Retina (tissue), 1 donor: ENCODE measurements at regions not wholly inside any gene's neighbourhood (a gene's known extent, or its start where the extent isn't known, plus 50 kb on each side); places are given as distances from the start of the nearest gene placed in this dataset.

ENCODE experiments used
- DNase-seq: peaks from one replicate; pipeline ENCODE4 v3.0.0-alpha.2; 2016

DNA sequence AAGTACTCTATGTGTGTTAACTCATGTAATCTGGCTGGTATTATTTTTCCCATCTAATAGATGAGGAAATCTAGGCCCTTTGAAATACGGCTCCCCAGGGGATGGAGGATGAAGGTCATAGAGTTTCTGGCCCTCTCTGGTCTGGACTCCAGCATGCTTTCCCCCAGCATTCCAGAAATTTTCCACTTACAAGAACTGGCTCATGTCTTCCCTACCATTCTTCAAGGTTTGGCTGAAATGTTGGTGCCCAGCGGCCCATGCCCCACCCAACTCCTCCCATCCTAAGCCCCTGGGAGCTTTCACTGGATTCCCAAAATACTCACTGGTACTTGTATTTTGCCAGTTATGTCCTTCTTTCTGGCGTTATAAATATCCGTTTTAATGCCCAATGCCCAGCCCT lies 237.5 kb upstream of the NLRP1 start:
- no peak for DNase-seq

GRCh38 chr17:5822281-5823060 lies 238.2 kb upstream of the NLRP1 start:
- no peak for DNase-seq

GRCh38 chr17:5823219-5823618 lies 238.9 kb upstream of the NLRP1 start:
- no peak for DNase-seq

GRCh38 chr17:5825717-5826330 lies 241.5 kb upstream of the NLRP1 start:
- DNase-seq = peak; percentile 37

- no peak for DNase-seq
Measured at GRCh38 chr17:5826384-5826783, 242.1 kb upstream of the NLRP1 start.

DNA sequence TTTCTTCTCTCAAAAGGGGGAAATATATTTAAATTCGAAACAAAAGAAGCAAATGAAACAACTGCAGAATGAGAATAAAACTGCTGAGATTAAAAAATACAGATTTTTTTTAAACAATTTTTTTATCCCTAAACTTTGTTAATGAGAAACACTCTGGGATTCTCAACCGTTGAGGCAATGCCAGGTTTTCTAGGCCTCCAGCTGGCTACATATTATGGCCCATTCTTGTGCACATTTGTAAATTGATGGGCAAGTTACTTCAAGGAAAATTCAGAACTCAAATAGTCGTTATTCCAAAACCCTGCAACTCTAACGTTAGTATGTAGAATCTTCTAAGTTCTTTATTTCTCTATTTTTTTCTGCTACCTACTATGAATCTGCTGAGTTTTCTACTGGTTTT lies 239.3 kb upstream of the WSCD1 start:
- no peak for DNase-seq

DNA sequence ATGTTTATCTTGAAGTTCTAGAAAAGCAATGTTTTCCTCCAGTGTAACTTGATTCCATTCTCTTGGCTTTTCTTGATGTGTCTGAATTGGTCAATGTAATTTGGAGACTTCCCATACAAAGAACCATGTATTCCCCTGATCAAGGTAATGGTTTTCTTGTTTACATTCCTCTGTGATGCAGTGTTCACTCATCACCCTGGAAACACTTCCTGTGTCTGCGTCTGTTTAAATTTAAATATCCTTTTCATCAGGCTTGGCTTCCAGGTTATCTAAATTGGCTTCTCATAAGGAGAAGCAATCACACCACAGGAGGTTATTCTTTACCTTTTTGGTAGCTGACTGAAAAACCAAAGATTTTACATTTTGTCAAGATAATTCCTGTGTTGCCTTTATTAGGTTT lies 237.3 kb upstream of the WSCD1 start:
- DNase-seq = no peak

GRCh38 chr17:5837055-5837491 lies 233.1 kb upstream of the WSCD1 start:
- no peak for DNase-seq

DNA sequence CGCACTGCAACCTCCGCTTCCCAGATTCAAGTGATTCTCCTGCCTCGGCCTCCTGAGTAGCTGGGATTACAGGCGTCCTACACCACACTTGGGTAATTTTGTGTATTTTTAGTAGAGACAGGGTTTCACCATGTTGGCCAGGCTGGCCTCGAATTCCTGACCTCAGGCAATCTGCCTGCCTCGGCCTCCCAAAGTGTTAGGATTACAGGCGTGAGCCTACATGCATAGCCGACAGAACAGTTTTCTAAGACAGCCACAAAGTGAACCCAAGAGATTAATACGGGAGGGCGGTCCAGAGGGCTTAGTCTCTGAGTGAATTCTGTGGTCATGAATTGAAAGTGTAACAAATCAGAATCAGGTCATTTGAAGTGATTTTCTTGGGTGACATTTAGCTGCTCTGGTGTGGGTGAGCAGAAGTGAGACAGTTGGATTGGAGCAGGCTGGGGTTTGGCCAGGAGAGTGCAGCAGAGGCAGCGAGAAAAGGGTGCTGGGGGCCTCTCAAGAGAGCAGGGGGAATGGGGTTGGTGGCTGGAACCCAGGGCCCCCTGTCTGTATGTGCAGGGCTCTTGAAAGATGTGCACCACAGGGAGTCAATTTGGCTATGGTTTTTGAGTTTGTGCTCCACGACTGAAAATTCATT lies 231.4 kb upstream of the WSCD1 start:
- DNase-seq = peak; percentile 43

- peak; percentile 15 for DNase-seq
Measured at GRCh38 chr17:5840811-5841446, 229.2 kb upstream of the WSCD1 start.

DNA sequence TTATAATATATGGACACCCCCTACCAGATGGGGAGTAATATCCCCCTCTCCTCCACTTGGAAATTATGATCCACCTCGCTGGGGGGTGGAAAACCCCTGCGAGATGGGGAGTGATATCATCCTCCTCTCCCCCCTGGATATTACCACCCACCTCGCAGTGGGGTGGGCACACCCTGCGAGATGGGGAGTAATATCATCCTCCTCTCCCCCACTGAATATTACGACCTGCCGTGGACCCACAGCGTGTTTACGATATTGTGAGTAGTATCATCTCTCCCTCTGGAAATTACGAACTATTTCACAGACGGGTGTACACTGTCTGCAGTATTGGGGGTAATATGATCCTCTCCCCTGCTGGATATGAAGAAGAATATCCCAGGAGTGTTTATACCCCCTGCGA lies 228.3 kb upstream of the WSCD1 start:
- DNase-seq = no peak

DNA sequence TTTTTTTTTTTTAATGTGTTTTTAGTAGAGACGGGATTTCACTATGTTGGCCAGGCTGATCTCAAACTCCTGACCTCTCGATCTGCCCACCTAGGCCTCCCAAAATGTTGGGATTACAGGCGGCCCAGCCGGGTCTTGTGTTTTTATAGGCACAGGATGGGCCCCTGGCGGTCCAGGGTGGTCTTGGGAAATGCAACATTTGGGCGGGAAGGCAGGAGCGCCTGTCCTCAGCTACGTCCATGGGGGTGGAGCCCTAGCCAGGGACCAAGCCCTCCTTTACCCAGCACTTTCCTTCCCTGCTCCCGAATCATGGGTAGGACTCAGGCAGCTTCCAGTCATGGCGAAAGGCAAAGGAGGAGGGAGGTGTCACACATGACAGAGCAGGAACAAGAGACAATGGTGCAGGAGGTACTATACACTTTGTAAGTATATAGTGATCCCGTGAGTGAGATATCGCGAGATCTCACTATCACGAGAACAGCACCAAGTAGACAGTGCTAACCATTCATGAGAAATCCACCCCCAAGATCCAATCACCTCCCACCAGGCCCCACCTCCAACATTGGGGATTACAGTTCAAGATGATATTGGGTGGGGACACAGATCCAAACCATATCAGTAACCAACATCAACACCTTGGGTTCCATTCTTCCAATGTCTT lies 226.7 kb upstream of the WSCD1 start:
- DNase-seq = no peak

GRCh38 chr17:5846001-5846400 lies 224.2 kb upstream of the WSCD1 start:
- DNase-seq = no peak

DNA sequence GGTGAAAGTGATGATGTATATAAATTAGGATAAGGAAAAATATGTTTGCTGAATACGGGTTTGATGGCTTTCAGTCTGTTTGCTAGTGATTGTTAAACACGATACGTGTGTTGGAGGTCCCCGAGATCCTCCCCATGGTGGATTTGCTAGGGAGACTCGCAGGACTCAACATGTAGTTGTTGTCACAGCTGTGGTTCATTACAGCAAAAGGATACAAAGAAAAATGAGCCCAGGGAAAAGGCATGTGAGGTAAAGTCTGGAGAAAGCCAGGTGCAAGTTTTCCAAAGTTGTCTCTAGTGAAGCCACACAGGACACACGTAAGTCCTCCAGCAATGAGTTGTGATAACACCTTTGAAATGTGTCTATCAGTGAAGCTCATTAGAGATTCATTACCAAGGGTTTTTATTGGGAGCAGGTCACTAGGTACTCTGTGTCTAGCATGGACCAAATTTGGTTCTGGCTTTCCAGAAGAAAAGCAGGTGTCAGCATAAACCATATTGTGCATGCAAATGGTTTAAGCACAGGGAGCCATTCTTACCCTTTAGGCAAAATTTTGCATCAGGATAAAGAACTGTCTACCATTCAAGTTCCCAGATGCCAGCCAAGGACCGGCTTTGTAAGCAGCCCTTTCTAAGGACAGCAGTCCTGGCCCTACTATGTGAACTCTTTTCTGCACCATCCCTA lies 215.2 kb upstream of the WSCD1 start:
- DNase-seq = no peak

DNA sequence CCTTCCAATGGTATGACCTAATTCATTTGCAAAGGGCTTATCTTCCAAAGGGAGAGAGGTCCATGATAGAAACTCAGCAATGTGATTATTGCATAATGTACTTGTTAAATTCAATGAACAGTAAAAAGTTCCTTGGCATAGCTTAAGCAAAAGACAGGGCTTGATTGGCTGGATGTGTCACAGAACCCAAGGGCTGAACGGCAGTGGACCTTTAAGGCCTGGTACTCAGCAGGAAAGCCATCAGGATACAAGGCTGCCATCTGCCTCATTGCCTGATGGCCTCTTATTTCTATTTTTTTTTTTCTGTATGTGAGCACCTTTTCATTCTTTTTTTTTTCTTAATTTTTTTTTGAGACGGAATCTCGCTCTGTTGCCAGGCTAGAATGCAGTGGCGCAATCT lies 208.9 kb upstream of the WSCD1 start:
- no peak for DNase-seq

DNA sequence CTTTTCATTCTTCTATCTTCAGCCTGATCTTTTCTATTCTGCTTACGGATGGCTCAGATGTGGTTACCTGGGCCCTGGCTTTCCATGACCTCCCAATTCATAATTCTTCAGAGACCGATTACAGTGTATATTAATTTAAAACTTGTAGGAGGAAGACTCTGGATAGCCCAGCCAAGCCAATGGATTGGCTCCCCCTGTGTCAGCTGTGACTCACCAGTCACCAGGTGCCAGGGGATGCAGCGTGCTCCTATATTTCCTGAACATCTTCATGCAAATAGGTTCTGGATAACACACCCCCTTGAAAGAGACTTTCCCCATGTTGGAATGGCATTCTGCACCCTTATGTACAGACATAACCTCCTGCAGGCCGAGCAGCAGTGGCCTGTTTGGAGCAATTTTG lies 208.3 kb upstream of the WSCD1 start:
- no peak for DNase-seq

DNA sequence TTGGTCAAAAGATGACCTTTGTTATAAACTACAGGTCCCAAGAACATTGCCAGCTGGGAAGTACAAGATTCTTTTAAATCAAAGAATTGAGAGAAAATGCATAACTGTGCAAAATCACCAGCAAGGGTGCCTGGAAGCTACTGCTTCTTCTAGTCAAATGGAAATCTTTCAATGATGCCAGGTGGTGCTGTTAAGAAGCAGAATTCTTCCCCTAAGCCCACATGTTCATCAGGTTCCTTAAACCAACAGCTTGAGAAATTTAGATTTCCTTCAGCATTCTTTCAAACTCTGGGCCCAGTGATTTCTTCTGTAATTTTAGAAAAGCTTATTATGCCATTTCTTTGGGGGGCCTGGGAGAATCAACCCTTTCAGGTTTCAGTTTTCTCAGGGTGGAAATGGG lies 207.8 kb upstream of the WSCD1 start:
- no peak for DNase-seq

GRCh38 chr17:5864741-5865657 lies 205.2 kb upstream of the WSCD1 start:
- DNase-seq = no peak

GRCh38 chr17:5866978-5867377 lies 203.2 kb upstream of the WSCD1 start:
- DNase-seq = no peak

DNA sequence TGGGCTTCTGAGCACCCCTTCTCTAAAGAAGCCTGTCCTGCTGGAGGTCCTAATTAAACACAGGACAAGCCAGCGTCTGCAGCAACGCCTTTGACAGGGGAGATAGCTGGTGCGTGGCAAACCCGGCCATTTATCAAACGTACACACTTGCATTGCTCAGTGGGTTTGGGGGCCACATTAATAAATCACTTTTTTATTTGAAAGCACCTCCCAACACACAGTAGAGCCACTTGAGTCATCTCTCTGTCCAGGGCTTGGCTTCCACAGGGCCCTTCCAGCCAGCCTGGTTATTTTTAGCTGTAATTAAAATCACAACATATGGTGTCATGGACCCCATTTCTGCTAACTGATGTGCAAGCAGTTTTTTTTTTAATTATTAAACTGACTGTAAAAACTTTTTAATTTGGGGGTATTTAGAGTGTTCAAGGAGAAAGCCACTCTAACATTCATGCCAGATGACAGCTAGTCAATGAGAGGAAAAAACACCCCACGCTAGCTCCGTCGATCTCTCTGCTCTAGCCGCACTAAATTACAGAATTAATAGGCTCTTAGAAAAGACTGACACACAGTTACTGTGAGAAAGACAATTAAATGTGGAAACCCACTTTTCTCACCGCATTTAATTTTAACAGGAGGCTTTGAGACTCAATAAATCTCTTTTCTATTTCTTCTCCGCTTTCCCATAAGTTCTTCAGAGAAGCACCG lies 201.0 kb upstream of the WSCD1 start:
- peak; percentile 60 for DNase-seq
